Osteoblast (primary cell): ENCODE measurements at regions not wholly inside any gene's neighbourhood (a gene's known extent, or its start where the extent isn't known, plus 50 kb on each side); places are given as distances from the start of the nearest gene placed in this dataset.

ENCODE experiments used
- DNase-seq: peaks from one replicate; pipeline ENCODE4 v3.0.0; 2011; ENCODE audit warnings: low spot score, mixed read lengths; ENCODE audit not compliant: insufficient read length; ENCODE audit errors: missing footprints
- H2AFZ ChIP-seq: 2 replicates; pipeline ENCODE4 v1.6.0; 2011; ENCODE audit warnings: mild to moderate bottlenecking, low read length
- H3K27ac ChIP-seq: 2 replicates; pipeline ENCODE4 v1.5.1; 2011; ENCODE audit warnings: mild to moderate bottlenecking, low read depth, low read length, moderate library complexity
- H3K27me3 ChIP-seq: 2 replicates; pipeline ENCODE4 v1.6.0; 2012; ENCODE audit warnings: mild to moderate bottlenecking, control low read depth, inconsistent platforms, low read length, moderate library complexity; ENCODE audit not compliant: insufficient read depth
- H3K36me3 ChIP-seq: 2 replicates; pipeline ENCODE4 v1.5.1; 2011; ENCODE audit warnings: mild to moderate bottlenecking, low read length, control low read depth, moderate library complexity; ENCODE audit not compliant: insufficient read depth
- H3K4me1 ChIP-seq: 2 replicates; pipeline ENCODE4 v1.5.1; 2011; ENCODE audit warnings: mild to moderate bottlenecking, low read length, control low read depth, moderate library complexity; ENCODE audit not compliant: insufficient read depth
- H3K4me2 ChIP-seq: 2 replicates; pipeline ENCODE4 v1.6.0; 2011; ENCODE audit warnings: mild to moderate bottlenecking, low read length; ENCODE audit not compliant: insufficient read depth
- H3K4me3 ChIP-seq: fragments of 200-600 bp; sonication (generic); 3 replicates; pipeline ENCODE4 v1.5.1; 2012; ENCODE audit warnings: mild to moderate bottlenecking, low read length, inconsistent platforms; ENCODE audit not compliant: insufficient read depth
- H3K79me2 ChIP-seq: 2 replicates; pipeline ENCODE4 v1.6.0; 2012; ENCODE audit warnings: mild to moderate bottlenecking, low read length, control low read depth, inconsistent platforms; ENCODE audit not compliant: insufficient read depth
- H3K9me3 ChIP-seq: 2 replicates; pipeline ENCODE4 v1.5.1; 2011; ENCODE audit warnings: low read depth, low read length, control low read depth
- H4K20me1 ChIP-seq: 2 replicates; pipeline ENCODE4 v1.6.0; 2012; ENCODE audit warnings: mild to moderate bottlenecking, low read length, control low read depth; ENCODE audit not compliant: insufficient read depth
- TF ChIP-seq, protein P1 (sequence below): IDR thresholded peaks from 2 replicates; pipeline ENCODE4 v1.5.1; 2011; ENCODE audit warnings: mild to moderate bottlenecking, low read depth, low read length, moderate library complexity; ENCODE audit errors: extremely low read depth

DNA sequence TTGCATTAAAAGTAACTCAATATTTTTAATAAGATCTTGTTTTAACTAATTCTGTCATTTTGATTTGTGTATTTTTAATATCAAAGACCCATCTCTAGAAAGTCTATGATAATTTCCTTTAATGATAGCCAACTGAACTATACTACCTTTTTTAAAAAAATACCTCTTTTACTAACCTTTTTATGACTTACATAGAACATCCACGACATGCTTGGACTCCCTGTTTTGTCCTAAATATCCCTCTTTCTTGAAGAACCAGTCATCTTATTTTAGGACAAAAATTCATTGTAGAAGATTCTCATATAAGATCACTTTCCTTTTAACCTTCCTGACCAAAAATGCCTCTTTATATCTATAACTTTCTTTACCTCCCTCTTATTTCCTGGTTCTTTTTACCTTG lies 76.8 kb upstream of the GC start:
- no peak overlapping the region for H3K4me2 ChIP-seq
- no peak overlapping the region for H3K27ac ChIP-seq
- H3K27me3 ChIP-seq: no peaks in the 10 kb centered on the region
- TF ChIP-seq, protein P1, sequence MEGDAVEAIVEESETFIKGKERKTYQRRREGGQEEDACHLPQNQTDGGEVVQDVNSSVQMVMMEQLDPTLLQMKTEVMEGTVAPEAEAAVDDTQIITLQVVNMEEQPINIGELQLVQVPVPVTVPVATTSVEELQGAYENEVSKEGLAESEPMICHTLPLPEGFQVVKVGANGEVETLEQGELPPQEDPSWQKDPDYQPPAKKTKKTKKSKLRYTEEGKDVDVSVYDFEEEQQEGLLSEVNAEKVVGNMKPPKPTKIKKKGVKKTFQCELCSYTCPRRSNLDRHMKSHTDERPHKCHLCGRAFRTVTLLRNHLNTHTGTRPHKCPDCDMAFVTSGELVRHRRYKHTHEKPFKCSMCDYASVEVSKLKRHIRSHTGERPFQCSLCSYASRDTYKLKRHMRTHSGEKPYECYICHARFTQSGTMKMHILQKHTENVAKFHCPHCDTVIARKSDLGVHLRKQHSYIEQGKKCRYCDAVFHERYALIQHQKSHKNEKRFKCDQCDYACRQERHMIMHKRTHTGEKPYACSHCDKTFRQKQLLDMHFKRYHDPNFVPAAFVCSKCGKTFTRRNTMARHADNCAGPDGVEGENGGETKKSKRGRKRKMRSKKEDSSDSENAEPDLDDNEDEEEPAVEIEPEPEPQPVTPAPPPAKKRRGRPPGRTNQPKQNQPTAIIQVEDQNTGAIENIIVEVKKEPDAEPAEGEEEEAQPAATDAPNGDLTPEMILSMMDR: no peak
- no peaks in the 10 kb centered on the region for H4K20me1 ChIP-seq
- H3K4me1 ChIP-seq: no peaks in the 10 kb centered on the region
- H3K36me3 ChIP-seq: no peaks in the 10 kb centered on the region
- no peaks in the 10 kb centered on the region for H3K79me2 ChIP-seq
- H3K4me3 ChIP-seq: no peak overlapping the region
- peak; percentile 15 for DNase-seq
- peaks cover 2% of the 10 kb centered on the region for H3K9me3 ChIP-seq
- H2AFZ ChIP-seq: no peak overlapping the region

GRCh38 chr4:71862315-71862714 lies 78.4 kb upstream of the GC start:
- Histone ChIP-seq H4K20me1 (no peaks in the 10 kb centered on the region), H3K4me2 (no peak overlapping the region), H3K79me2 (no peaks in the 10 kb centered on the region), H3K27me3 (no peaks in the 10 kb centered on the region), H3K4me1 (no peaks in the 10 kb centered on the region), H3K9me3 (peaks cover 2% of the 10 kb centered on the region), H2AFZ (no peak overlapping the region), H3K4me3 (no peak overlapping the region), H3K36me3 (no peaks in the 10 kb centered on the region), H3K27ac (no peak overlapping the region)
- TF ChIP-seq, protein P1: no peak
- no peak for DNase-seq

DNA sequence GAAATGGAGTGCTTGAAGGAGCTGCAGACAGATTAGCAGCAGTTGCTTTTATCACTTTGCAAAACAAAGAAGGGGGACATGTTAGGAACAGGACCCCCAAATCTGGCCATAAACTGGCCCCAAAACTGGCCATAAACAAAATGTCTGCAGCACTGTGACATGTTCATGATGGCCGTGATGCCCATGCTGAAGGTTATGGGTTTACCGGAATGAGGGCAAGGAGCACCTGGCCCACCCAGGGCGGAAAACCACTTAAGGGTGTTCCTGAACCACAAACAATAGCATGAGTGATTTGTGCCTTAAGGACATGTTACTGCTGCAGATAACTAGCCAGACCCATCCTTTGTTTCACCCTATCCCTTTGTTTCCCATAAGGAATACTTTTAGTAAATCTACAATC lies 79.6 kb upstream of the GC start:
- no peak overlapping the region for H3K4me3 ChIP-seq
- H3K79me2 ChIP-seq: no peaks in the 10 kb centered on the region
- H3K4me2 ChIP-seq: no peak overlapping the region
- no peaks in the 10 kb centered on the region for H3K4me1 ChIP-seq
- H4K20me1 ChIP-seq: no peaks in the 10 kb centered on the region
- H3K36me3 ChIP-seq: no peaks in the 10 kb centered on the region
- H3K27me3 ChIP-seq: no peaks in the 10 kb centered on the region
- H2AFZ ChIP-seq: no peak overlapping the region
- H3K27ac ChIP-seq: no peak overlapping the region
- peaks cover 2% of the 10 kb centered on the region for H3K9me3 ChIP-seq
- TF ChIP-seq, protein P1: no peak
- no peak for DNase-seq

DNA sequence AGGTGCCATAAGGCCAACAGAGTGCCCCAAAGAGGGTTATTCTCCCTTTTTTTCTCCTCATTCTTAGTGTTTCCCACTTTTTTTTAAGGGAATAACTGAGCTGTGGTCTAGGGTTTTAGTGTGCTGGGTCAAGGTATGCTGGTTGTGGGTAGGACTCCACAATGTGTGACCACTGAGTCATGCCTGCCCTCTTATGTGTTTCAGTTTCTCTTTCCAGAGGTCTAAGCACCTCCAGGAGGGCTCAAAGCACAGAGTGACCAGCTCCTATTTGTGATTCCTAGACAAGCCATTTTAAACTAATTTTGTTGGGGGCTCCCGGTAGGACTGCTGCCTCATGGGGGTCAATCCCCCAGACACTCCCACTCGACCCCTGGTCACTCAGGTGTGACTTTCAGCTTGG lies 80.5 kb upstream of the GC start:
- DNase-seq: no peak
- no peaks in the 10 kb centered on the region for H3K36me3 ChIP-seq
- H3K4me1 ChIP-seq: no peaks in the 10 kb centered on the region
- TF ChIP-seq, protein P1: no peak
- H3K27me3 ChIP-seq: no peaks in the 10 kb centered on the region
- no peak overlapping the region for H3K4me2 ChIP-seq
- no peak overlapping the region for H3K27ac ChIP-seq
- H3K4me3 ChIP-seq: no peak overlapping the region
- H3K9me3 ChIP-seq: peaks cover 2% of the 10 kb centered on the region
- H2AFZ ChIP-seq: no peak overlapping the region
- H3K79me2 ChIP-seq: no peaks in the 10 kb centered on the region
- no peaks in the 10 kb centered on the region for H4K20me1 ChIP-seq
